ENCODE measurements at regions not wholly inside any gene's neighbourhood (a gene's known extent, or its start where the extent isn't known, plus 50 kb on each side); places are given as distances from the start of the nearest gene placed in this dataset.

- Mint-ChIP-seq H3K9me3 (no peaks in the 10 kb centered on the region), H3K36me3 (ENCODE audit: insufficient read depth) (no peaks in the 10 kb centered on the region), H3K27me3 (ENCODE audit: low read depth) (peaks cover 10% of the 10 kb centered on the region), H3K4me3 (no peak overlapping the region), H3K4me1 (ENCODE audit: low read depth) (no peaks in the 10 kb centered on the region)
- no peak for ATAC-seq
- no peak for DNase-seq
Observed at GRCh38 chr10:31656851-31657433, 271.7 kb downstream of the ARHGAP12 start.

- DNase-seq (no peak), ATAC-seq (no peak)
- no peaks in the 10 kb centered on the region for H3K36me3 Mint-ChIP-seq (ENCODE audit: insufficient read depth)
- H3K4me3 Mint-ChIP-seq, result no peak overlapping the region
- no peaks in the 10 kb centered on the region for H3K4me1 Mint-ChIP-seq (ENCODE audit: low read depth)
- H3K9me3 Mint-ChIP-seq, result no peaks in the 10 kb centered on the region
- peaks cover 21% of the 10 kb centered on the region for H3K27me3 Mint-ChIP-seq (ENCODE audit: low read depth)
Observed at GRCh38 chr10:31652038-31652437, 276.6 kb downstream of the ARHGAP12 start.

- no peaks in the 10 kb centered on the region for H3K36me3 Mint-ChIP-seq (ENCODE audit: insufficient read depth)
- H3K27me3 Mint-ChIP-seq (ENCODE audit: low read depth), result peaks cover 19% of the 10 kb centered on the region
- H3K4me3 Mint-ChIP-seq, result no peak overlapping the region
- H3K4me1 Mint-ChIP-seq (ENCODE audit: low read depth), result no peaks in the 10 kb centered on the region
- no peak for ATAC-seq
- no peak for DNase-seq
- no peaks in the 10 kb centered on the region for H3K9me3 Mint-ChIP-seq
Observed at GRCh38 chr10:31650010-31650409, 278.6 kb downstream of the ARHGAP12 start.

GRCh38 chr10:31648966-31649365 is 279.7 kb downstream of the ARHGAP12 start:
- Mint-ChIP-seq H3K4me3 (no peak overlapping the region), H3K27me3 (ENCODE audit: low read depth) (peaks cover 19% of the 10 kb centered on the region), H3K36me3 (ENCODE audit: insufficient read depth) (no peaks in the 10 kb centered on the region), H3K4me1 (ENCODE audit: low read depth) (no peaks in the 10 kb centered on the region), H3K9me3 (no peaks in the 10 kb centered on the region)
- DNase-seq (no peak), ATAC-seq (no peak)

- ATAC-seq, result no peak
- DNase-seq, result no peak
- Mint-ChIP-seq H3K9me3 (no peaks in the 10 kb centered on the region), H3K27me3 (ENCODE audit: low read depth) (peaks cover 20% of the 10 kb centered on the region), H3K4me1 (ENCODE audit: low read depth) (no peaks in the 10 kb centered on the region), H3K36me3 (ENCODE audit: insufficient read depth) (no peaks in the 10 kb centered on the region), H3K4me3 (no peak overlapping the region)
Observed at GRCh38 chr10:31647861-31648260, 280.8 kb downstream of the ARHGAP12 start.

- ATAC-seq, result no peak
- H3K4me1 Mint-ChIP-seq (ENCODE audit: low read depth), result no peaks in the 10 kb centered on the region
- no peak for DNase-seq
- H3K36me3 Mint-ChIP-seq (ENCODE audit: insufficient read depth), result no peaks in the 10 kb centered on the region
- H3K27me3 Mint-ChIP-seq (ENCODE audit: low read depth), result peaks cover 18% of the 10 kb centered on the region
- H3K9me3 Mint-ChIP-seq, result no peaks in the 10 kb centered on the region
- H3K4me3 Mint-ChIP-seq, result no peak overlapping the region
Observed at GRCh38 chr10:31646519-31646918, 282.1 kb downstream of the ARHGAP12 start.

- no peak for ATAC-seq
- peaks cover 17% of the 10 kb centered on the region for H3K27me3 Mint-ChIP-seq (ENCODE audit: low read depth)
- no peaks in the 10 kb centered on the region for H3K36me3 Mint-ChIP-seq (ENCODE audit: insufficient read depth)
- no peak for DNase-seq
- H3K9me3 Mint-ChIP-seq, result no peaks in the 10 kb centered on the region
- H3K4me3 Mint-ChIP-seq, result no peak overlapping the region
- H3K4me1 Mint-ChIP-seq (ENCODE audit: low read depth), result no peaks in the 10 kb centered on the region
Observed at GRCh38 chr10:31645786-31646185, 282.8 kb downstream of the ARHGAP12 start.

- no peak for DNase-seq
- Mint-ChIP-seq H3K27me3 (ENCODE audit: low read depth) (peaks cover 15% of the 10 kb centered on the region), H3K36me3 (ENCODE audit: insufficient read depth) (no peaks in the 10 kb centered on the region), H3K9me3 (no peaks in the 10 kb centered on the region), H3K4me1 (ENCODE audit: low read depth) (no peaks in the 10 kb centered on the region), H3K4me3 (no peak overlapping the region)
- ATAC-seq, result no peak
Observed at GRCh38 chr10:31644931-31645633, 283.5 kb downstream of the ARHGAP12 start.

GRCh38 chr10:31642281-31642680 is 286.4 kb downstream of the ARHGAP12 start:
- Mint-ChIP-seq H3K9me3 (peaks cover 8% of the 10 kb centered on the region), H3K36me3 (ENCODE audit: insufficient read depth) (no peaks in the 10 kb centered on the region), H3K27me3 (ENCODE audit: low read depth) (peaks cover 9% of the 10 kb centered on the region), H3K4me1 (ENCODE audit: low read depth) (no peaks in the 10 kb centered on the region), H3K4me3 (no peak overlapping the region)
- DNase-seq (no peak), ATAC-seq (no peak)

- ATAC-seq, result no peak
Observed at GRCh38 chr10:31635415-31636065, 293.1 kb downstream of the ARHGAP12 start.

GRCh38 chr10:31635009-31635408 is 293.6 kb downstream of the ARHGAP12 start:
- no peaks in the 10 kb centered on the region for H3K36me3 Mint-ChIP-seq (ENCODE audit: insufficient read depth)
- no peaks in the 10 kb centered on the region for H3K4me1 Mint-ChIP-seq (ENCODE audit: low read depth)
- H3K4me3 Mint-ChIP-seq, result no peak overlapping the region
- H3K9me3 Mint-ChIP-seq, result peaks cover 8% of the 10 kb centered on the region
- H3K27me3 Mint-ChIP-seq (ENCODE audit: low read depth), result peaks cover 11% of the 10 kb centered on the region
- DNase-seq (no peak), ATAC-seq (no peak)

More at GRCh38 chr10:31635415-31636065, 293.1 kb downstream of the ARHGAP12 start:
- H3K4me3 Mint-ChIP-seq, result no peak overlapping the region
- no peaks in the 10 kb centered on the region for H3K4me1 Mint-ChIP-seq (ENCODE audit: low read depth)
- DNase-seq, result no peak
- no peaks in the 10 kb centered on the region for H3K36me3 Mint-ChIP-seq (ENCODE audit: insufficient read depth)
- H3K9me3 Mint-ChIP-seq, result peaks cover 8% of the 10 kb centered on the region
- H3K27me3 Mint-ChIP-seq (ENCODE audit: low read depth), result peaks cover 8% of the 10 kb centered on the region

- DNase-seq (no peak), ATAC-seq (no peak)
- peaks cover 7% of the 10 kb centered on the region for H3K9me3 Mint-ChIP-seq
- no peaks in the 10 kb centered on the region for H3K4me1 Mint-ChIP-seq (ENCODE audit: low read depth)
- H3K27me3 Mint-ChIP-seq (ENCODE audit: low read depth), result peaks cover 17% of the 10 kb centered on the region
- peaks cover 4% of the 10 kb centered on the region for H3K36me3 Mint-ChIP-seq (ENCODE audit: insufficient read depth)
- H3K4me3 Mint-ChIP-seq, result no peak overlapping the region
Observed at GRCh38 chr10:31630861-31631567, 297.6 kb downstream of the ARHGAP12 start.

- peaks cover 4% of the 10 kb centered on the region for H3K36me3 Mint-ChIP-seq (ENCODE audit: insufficient read depth)
- ATAC-seq, result no peak
- no peaks in the 10 kb centered on the region for H3K4me1 Mint-ChIP-seq (ENCODE audit: low read depth)
- peaks cover 27% of the 10 kb centered on the region for H3K9me3 Mint-ChIP-seq
- no peak overlapping the region for H3K4me3 Mint-ChIP-seq
- DNase-seq, result no peak
- peaks cover 8% of the 10 kb centered on the region for H3K27me3 Mint-ChIP-seq (ENCODE audit: low read depth)
Observed at GRCh38 chr10:31625566-31625965, 303.1 kb downstream of the ARHGAP12 start.

GRCh38 chr10:31624611-31625010 is 304.0 kb downstream of the ARHGAP12 start:
- Mint-ChIP-seq H3K9me3 (peaks cover 27% of the 10 kb centered on the region), H3K36me3 (ENCODE audit: insufficient read depth) (peaks cover 4% of the 10 kb centered on the region), H3K27me3 (ENCODE audit: low read depth) (peaks cover 2% of the 10 kb centered on the region), H3K4me1 (ENCODE audit: low read depth) (no peaks in the 10 kb centered on the region), H3K4me3 (no peak overlapping the region)
- no peak for DNase-seq
- ATAC-seq, result no peak
